ENCODE measurements at regions not wholly inside any gene's neighbourhood (a gene's known extent, or its start where the extent isn't known, plus 50 kb on each side); places are given as distances from the start of the nearest gene placed in this dataset.

DNA sequence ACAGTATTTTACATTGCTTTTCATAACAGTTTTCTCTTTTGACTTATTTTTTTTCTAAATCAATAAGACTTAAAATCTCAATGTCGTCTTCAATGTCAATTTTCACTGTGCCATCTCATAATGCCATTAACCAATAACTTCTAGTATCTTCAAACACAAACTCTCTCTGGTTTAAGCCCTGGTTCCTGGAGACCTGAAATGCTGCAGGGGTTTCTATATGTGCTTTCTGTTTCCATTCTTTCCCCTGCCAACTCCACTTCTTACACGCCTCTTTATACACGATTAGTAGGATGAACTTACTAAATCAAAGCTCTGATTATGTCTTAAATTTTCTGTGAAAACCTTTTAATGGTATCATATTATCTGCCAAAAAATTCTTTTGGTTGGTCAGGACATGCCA, 191.4 kb downstream of the AMY1C start:
- DNase-seq (no peak), ATAC-seq (no peak), FAIRE-seq (no peak)
- peaks cover 0 to 9% (median 0%) of the 10 kb centered on the region in 3 donors for H3K4me1 ChIP-seq
- TF ChIP-seq, protein P1, sequence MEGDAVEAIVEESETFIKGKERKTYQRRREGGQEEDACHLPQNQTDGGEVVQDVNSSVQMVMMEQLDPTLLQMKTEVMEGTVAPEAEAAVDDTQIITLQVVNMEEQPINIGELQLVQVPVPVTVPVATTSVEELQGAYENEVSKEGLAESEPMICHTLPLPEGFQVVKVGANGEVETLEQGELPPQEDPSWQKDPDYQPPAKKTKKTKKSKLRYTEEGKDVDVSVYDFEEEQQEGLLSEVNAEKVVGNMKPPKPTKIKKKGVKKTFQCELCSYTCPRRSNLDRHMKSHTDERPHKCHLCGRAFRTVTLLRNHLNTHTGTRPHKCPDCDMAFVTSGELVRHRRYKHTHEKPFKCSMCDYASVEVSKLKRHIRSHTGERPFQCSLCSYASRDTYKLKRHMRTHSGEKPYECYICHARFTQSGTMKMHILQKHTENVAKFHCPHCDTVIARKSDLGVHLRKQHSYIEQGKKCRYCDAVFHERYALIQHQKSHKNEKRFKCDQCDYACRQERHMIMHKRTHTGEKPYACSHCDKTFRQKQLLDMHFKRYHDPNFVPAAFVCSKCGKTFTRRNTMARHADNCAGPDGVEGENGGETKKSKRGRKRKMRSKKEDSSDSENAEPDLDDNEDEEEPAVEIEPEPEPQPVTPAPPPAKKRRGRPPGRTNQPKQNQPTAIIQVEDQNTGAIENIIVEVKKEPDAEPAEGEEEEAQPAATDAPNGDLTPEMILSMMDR (IDR thresholded peaks at IDR 0.05): no peak
- H3K9me3 ChIP-seq: no peaks in the 10 kb centered on the region
- H3K4me3 ChIP-seq: no peak overlapping the region
- intact Hi-C loops (cut with DNase I): no loop called here
- H3K27me3 ChIP-seq: no peaks in the 10 kb centered on the region
- no peak overlapping the region for H3K27ac ChIP-seq
- 33 to 34% methylated on average over 3 of the region's 3 CpGs for WGBS, 2 donors
- no peaks in the 10 kb centered on the region for H3K36me3 ChIP-seq

GRCh38 chr1:103942029-103942428, 192.3 kb downstream of the AMY1C start:
- Histone ChIP-seq H3K27me3 (peaks cover 0 to 4% (median under 1%) of the 10 kb centered on the region in 4 donors), H3K36me3 (no peaks in the 10 kb centered on the region), H3K4me3 (no peak overlapping the region), H3K4me1 (peaks cover 0 to 9% (median 0%) of the 10 kb centered on the region in 3 donors), H3K9me3 (no peaks in the 10 kb centered on the region), H3K27ac (no peak overlapping the region)
- no peak for DNase-seq
- WGBS, 2 donors: 33 to 47% methylated on average over 1 of the region's 1 CpG
- FAIRE-seq: no peak
- intact Hi-C loops (cut with DNase I): no loop called here
- TF ChIP-seq, protein P1 (IDR thresholded peaks at IDR 0.05): no peak
- no peak for ATAC-seq

DNA sequence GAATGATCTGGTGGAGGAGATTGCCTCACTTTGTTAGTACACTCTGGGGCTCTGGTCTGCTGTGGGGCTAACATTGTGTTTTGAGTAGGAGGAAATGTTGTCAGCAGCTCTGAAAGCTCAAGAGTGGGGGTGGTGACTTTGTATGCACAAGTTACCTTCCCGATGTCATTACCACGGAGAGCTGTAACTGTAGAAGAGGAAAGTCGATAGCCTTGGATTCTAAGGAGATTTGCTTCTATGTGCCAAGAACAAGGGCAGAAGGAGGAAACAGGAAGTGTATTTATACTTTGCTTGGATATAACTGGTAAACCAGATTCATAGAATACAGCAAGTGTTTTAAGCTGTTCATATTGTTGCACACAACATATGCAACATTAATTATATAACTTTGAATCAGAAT, 196.1 kb downstream of the AMY1C start:
- TF ChIP-seq, protein P1 (IDR thresholded peaks at IDR 0.05): no peak
- Histone ChIP-seq H3K4me1 (peaks cover 0 to 9% (median 0%) of the 10 kb centered on the region in 3 donors), H3K36me3 (no peaks in the 10 kb centered on the region), H3K9me3 (no peaks in the 10 kb centered on the region), H3K27ac (no peak overlapping the region), H3K27me3 (peaks cover 0 to 4% (median 1%) of the 10 kb centered on the region in 4 donors), H3K4me3 (no peak overlapping the region)
- no peak for ATAC-seq
- FAIRE-seq: no peak
- 20 to 33% methylated on average over 3 of the region's 3 CpGs for WGBS, 2 donors
- no peak for DNase-seq
- intact Hi-C loops (cut with DNase I): no loop called here

DNA sequence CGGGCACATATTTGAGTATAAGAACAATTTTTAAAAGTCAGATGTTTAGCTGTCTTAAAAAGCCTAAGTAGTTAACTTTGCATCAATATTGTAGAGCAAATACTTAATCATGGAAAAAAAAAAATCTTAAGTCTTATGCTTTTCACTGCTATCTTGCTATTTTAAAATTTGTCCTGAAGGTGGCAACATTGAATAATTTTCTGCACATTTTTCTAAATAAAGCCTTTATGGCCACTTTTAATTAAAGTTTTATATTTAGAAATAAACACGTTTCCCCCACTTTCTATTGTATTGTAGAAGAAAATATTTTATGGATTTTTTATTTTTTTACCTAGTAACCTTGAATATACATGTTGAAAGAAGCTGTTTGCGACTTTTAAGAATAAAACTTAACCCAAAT, 198.8 kb downstream of the AMY1C start:
- no peak overlapping the region for H3K27ac ChIP-seq
- H3K36me3 ChIP-seq: no peaks in the 10 kb centered on the region
- intact Hi-C loops (cut with DNase I): no loop called here
- no peaks in the 10 kb centered on the region for H3K9me3 ChIP-seq
- DNase-seq: no peak
- whole genome bisulfite sequencing, 2 donors: 30 to 33% methylated on average over 3 of the region's 3 CpGs
- FAIRE-seq: peak; percentile 41
- H3K4me1 ChIP-seq: no peaks in the 10 kb centered on the region
- peaks cover 0 to 4% (median 1%) of the 10 kb centered on the region in 4 donors for H3K27me3 ChIP-seq
- ATAC-seq: no peak
- no peak overlapping the region for H3K4me3 ChIP-seq
- TF ChIP-seq, protein P1 (IDR thresholded peaks at IDR 0.05): no peak

DNA sequence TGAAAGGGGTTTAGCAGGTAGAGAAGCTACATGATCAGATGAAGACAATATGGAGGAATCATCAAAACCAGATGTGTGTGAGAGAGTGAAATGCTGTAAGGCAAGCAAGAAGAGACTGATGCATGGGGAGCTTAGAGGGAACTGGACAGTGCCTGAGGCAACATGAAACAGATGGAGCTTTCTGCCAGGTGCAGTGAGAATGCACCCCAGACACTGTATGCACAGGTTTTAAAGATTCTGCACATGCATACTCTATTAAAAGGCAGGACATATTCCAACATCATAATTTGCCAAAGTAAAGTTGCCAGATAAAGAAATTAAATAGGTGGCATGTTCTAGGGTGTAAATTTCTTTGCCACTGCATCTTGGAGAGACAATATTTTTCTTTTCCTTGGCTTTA, 200.1 kb downstream of the AMY1C start:
- intact Hi-C loops (cut with DNase I): no loop called here
- H3K27me3 ChIP-seq: peaks cover 0 to 4% (median 1%) of the 10 kb centered on the region in 4 donors

More for the DNA sequence above, 200.1 kb downstream of the AMY1C start:
- TF ChIP-seq, protein P1 (IDR thresholded peaks at IDR 0.05): no peak
- DNase-seq (no peak), FAIRE-seq (no peak), ATAC-seq (no peak)
- no peaks in the 10 kb centered on the region for H3K9me3 ChIP-seq
- no peak overlapping the region for H3K27ac ChIP-seq
- H3K36me3 ChIP-seq: no peaks in the 10 kb centered on the region
- no peaks in the 10 kb centered on the region for H3K4me1 ChIP-seq
- H3K4me3 ChIP-seq: no peak overlapping the region

Measured in pancreas (tissue), 10 donors.